ENCODE measurements at regions not wholly inside any gene's neighbourhood (a gene's known extent, or its start where the extent isn't known, plus 50 kb on each side); places are given as distances from the start of the nearest gene placed in this dataset.

GRCh38 chr1:177891809-177892208 lies 78.0 kb downstream of the SEC16B start:
- Histone ChIP-seq H3K27ac (no peak overlapping the region), H3K4me1 (no peaks in the 10 kb centered on the region), H3K9me3 (peaks cover 13 to 15% of the 10 kb centered on the region in 2 donors), H3K36me3 (no peaks in the 10 kb centered on the region), H3K4me3 (no peak overlapping the region), H3K27me3 (no peaks in the 10 kb centered on the region)
- no peak for DNase-seq (ENCODE audit: low spot score in 2 of 2)
- TF ChIP-seq, protein P1, sequence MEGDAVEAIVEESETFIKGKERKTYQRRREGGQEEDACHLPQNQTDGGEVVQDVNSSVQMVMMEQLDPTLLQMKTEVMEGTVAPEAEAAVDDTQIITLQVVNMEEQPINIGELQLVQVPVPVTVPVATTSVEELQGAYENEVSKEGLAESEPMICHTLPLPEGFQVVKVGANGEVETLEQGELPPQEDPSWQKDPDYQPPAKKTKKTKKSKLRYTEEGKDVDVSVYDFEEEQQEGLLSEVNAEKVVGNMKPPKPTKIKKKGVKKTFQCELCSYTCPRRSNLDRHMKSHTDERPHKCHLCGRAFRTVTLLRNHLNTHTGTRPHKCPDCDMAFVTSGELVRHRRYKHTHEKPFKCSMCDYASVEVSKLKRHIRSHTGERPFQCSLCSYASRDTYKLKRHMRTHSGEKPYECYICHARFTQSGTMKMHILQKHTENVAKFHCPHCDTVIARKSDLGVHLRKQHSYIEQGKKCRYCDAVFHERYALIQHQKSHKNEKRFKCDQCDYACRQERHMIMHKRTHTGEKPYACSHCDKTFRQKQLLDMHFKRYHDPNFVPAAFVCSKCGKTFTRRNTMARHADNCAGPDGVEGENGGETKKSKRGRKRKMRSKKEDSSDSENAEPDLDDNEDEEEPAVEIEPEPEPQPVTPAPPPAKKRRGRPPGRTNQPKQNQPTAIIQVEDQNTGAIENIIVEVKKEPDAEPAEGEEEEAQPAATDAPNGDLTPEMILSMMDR (IDR thresholded peaks at IDR 0.05) = no peak
- no peak for TF ChIP-seq POLR2AphosphoS5 (IDR thresholded peaks at IDR 0.05)
- intact Hi-C loops (cut with DNase I; ENCODE audit: low total_unique reads) = loop anchor here (5.0 kb wide), 1 partner anchor 355 kb away; no protein-coding TSS in a partner anchor

DNA sequence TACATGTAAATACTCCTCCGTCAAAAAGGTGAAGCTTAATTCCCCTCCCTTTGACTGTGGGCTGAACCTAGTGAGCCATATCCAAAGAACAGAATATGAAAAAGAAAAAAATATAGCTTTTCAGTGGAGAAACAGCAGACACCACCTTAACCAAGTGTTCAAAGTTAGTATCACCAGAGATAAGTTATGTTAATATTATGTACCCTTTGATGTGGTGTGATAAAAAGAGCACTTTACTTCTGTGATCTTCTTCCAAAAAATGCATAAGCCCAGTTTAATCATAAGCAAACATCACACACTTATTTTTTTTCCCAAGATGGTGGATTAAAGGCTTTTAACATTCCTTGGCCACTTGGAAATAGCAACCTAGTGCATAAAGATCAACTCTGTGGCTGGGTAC lies 79.4 kb downstream of the SEC16B start:
- Histone ChIP-seq H3K27me3 (no peaks in the 10 kb centered on the region), H3K4me1 (no peaks in the 10 kb centered on the region), H3K4me3 (no peak overlapping the region), H3K27ac (no peak overlapping the region), H3K36me3 (no peaks in the 10 kb centered on the region), H3K9me3 (peaks cover 13 to 15% of the 10 kb centered on the region in 2 donors)
- TF ChIP-seq, protein P1 (IDR thresholded peaks at IDR 0.05) = no peak
- TF ChIP-seq POLR2A (IDR thresholded peaks at IDR 0.05) = no peak
- TF ChIP-seq POLR2AphosphoS5 (IDR thresholded peaks at IDR 0.05) = no peak
- intact Hi-C loops (cut with DNase I; ENCODE audit: low total_unique reads) = loop anchor here (5.0 kb wide), 1 partner anchor 357 kb away; no protein-coding TSS in a partner anchor
- DNase-seq (ENCODE audit: low spot score in 2 of 2) = no peak

DNA sequence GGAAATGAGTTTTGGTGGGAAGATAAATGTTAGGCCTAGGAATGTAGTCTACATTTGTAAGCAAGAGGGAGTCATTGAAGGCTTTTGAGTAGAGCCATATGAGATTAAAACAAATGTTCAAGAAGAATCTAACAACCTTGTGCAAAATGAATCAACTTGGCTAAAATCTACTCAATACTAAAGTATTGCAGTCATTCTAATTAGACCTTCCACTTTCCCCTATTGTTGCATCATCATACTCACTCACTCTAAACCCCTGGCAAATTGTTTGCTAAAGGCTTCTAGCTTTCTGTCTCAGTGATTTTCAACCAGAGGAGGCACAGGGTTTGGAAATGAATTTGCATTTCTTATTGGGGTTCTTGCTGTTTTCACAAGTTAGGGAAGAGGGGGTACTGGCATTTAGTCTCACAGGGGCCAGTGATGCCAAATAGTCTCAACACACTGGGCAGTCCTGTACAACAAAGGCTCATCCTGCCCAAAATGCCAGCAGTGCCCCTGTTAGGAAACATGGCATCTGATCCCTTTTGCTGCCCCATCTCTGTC lies 85.3 kb downstream of the SEC16B start:
- TF ChIP-seq, protein P1 (IDR thresholded peaks at IDR 0.05) = no peak
- TF ChIP-seq POLR2A (IDR thresholded peaks at IDR 0.05) = no peak
- TF ChIP-seq POLR2AphosphoS5 (IDR thresholded peaks at IDR 0.05) = no peak
- no peaks in the 10 kb centered on the region for H3K27me3 ChIP-seq
- H3K4me1 ChIP-seq = no peaks in the 10 kb centered on the region
- no peaks in the 10 kb centered on the region for H3K36me3 ChIP-seq
- no peaks in the 10 kb centered on the region for H3K9me3 ChIP-seq
- H3K27ac ChIP-seq = no peak overlapping the region
- no peak for DNase-seq (ENCODE audit: low spot score in 2 of 2)
- intact Hi-C loops (cut with DNase I; ENCODE audit: low total_unique reads) = no loop called here
- H3K4me3 ChIP-seq = no peak overlapping the region

DNA sequence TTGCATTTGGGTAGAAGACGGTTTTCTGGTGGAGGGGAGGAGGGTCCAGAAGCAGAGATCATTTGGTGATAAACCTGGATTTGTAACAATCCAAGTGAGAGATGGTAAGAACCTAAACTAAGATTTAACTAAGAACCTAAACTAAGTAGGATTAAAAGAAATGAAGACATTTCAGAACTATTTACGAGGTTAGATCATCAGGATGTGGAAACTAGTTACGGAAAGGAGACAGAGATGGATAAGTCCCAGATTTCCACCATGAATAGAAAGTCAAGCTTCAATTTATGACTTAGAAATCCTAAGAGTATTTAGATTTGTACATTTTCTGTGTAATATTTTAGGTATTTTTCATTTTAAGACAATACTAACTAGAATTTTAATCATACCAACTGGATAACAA lies 86.3 kb downstream of the SEC16B start:
- DNase-seq (ENCODE audit: low spot score in 2 of 2) = no peak
- Histone ChIP-seq H3K27me3 (no peaks in the 10 kb centered on the region), H3K4me3 (no peak overlapping the region), H3K9me3 (no peaks in the 10 kb centered on the region), H3K36me3 (no peaks in the 10 kb centered on the region), H3K27ac (no peak overlapping the region), H3K4me1 (no peaks in the 10 kb centered on the region)
- no peak for TF ChIP-seq POLR2A (IDR thresholded peaks at IDR 0.05)
- TF ChIP-seq, protein P1 (IDR thresholded peaks at IDR 0.05) = no peak
- no peak for TF ChIP-seq POLR2AphosphoS5 (IDR thresholded peaks at IDR 0.05)
- intact Hi-C loops (cut with DNase I; ENCODE audit: low total_unique reads) = no loop called here

GRCh38 chr1:177880339-177880891 lies 89.4 kb downstream of the SEC16B start:
- H3K36me3 ChIP-seq = no peaks in the 10 kb centered on the region
- TF ChIP-seq, protein P1 (IDR thresholded peaks at IDR 0.05) = no peak
- no peak for TF ChIP-seq POLR2A (IDR thresholded peaks at IDR 0.05)
- TF ChIP-seq POLR2AphosphoS5 (IDR thresholded peaks at IDR 0.05) = no peak
- intact Hi-C loops (cut with DNase I; ENCODE audit: low total_unique reads) = no loop called here

More at GRCh38 chr1:177880339-177880891, 89.4 kb downstream of the SEC16B start:
- Histone ChIP-seq H3K27me3 (no peaks in the 10 kb centered on the region), H3K27ac (no peak overlapping the region), H3K4me3 (no peak overlapping the region), H3K9me3 (no peaks in the 10 kb centered on the region), H3K4me1 (no peaks in the 10 kb centered on the region)
- no peak for DNase-seq (ENCODE audit: low spot score in 2 of 2)

Measured in breast epithelium (tissue), 4 donors.